ENCODE measurements at regions not wholly inside any gene's neighbourhood (a gene's known extent, or its start where the extent isn't known, plus 50 kb on each side); places are given as distances from the start of the nearest gene placed in this dataset.

- no peak overlapping the region for H3K4me3 ChIP-seq (ENCODE audit: low read depth, low read length)
- TF ChIP-seq, protein P1, sequence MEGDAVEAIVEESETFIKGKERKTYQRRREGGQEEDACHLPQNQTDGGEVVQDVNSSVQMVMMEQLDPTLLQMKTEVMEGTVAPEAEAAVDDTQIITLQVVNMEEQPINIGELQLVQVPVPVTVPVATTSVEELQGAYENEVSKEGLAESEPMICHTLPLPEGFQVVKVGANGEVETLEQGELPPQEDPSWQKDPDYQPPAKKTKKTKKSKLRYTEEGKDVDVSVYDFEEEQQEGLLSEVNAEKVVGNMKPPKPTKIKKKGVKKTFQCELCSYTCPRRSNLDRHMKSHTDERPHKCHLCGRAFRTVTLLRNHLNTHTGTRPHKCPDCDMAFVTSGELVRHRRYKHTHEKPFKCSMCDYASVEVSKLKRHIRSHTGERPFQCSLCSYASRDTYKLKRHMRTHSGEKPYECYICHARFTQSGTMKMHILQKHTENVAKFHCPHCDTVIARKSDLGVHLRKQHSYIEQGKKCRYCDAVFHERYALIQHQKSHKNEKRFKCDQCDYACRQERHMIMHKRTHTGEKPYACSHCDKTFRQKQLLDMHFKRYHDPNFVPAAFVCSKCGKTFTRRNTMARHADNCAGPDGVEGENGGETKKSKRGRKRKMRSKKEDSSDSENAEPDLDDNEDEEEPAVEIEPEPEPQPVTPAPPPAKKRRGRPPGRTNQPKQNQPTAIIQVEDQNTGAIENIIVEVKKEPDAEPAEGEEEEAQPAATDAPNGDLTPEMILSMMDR (IDR thresholded peaks at IDR 0.05; ENCODE audit: borderline replicate concordance, insufficient read depth, low read depth, low read length): no peak
Measured at GRCh38 chr3:39757307-39757706, 52.1 kb upstream of the MYRIP start.
